Uterus (tissue), 2 donors: ENCODE measurements at regions not wholly inside any gene's neighbourhood (a gene's known extent, or its start where the extent isn't known, plus 50 kb on each side); places are given as distances from the start of the nearest gene placed in this dataset.

Source experiments
- CTCF ChIP-seq, 4 experiments: fragments of 200-600 bp in 2 of 4; fragments of 450-650 bp in 2 of 4; sonication (generic) in 2 of 4; IDR thresholded peaks; one replicate each; pipeline ENCODE4 v1.5.1; 2016 to 2019; ENCODE audit warnings: antibody characterized with exemption in 4 of 4, mild to moderate bottlenecking in 2 of 4, moderate library complexity in 1 of 4
- POLR2A ChIP-seq, 2 donors: fragments of 450-650 bp; IDR thresholded peaks; one replicate each; pipeline ENCODE4 v1.6.1; 2016; ENCODE audit warnings: antibody characterized with exemption in 2 of 2, mild to moderate bottlenecking in 1 of 2, moderate library complexity in 1 of 2

DNA sequence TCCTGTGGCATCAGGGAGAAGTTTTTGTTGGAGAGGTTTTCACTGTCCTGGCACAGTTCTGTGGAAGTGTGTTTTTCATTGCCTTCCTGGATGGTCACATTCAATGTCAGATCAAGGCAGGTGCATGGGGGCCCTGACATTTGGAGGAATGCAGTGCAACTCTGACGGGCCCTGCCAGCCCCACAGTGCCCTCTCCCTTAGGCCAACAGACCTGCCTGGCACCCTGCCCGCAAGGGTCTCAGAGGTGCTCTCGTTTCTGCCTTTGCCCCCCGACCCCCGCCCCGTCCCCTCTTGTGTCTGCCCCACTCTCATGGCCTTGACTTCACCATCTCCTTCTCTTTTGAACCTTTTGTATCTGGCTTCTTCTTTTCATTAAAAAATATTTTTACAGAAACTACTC, 257.2 kb upstream of the HDAC4 start:
- TF ChIP-seq CTCF (IDR thresholded peaks at IDR 0.05) (no peak), POLR2A (IDR thresholded peaks at IDR 0.05) (no peak)
